ENCODE measurements at regions not wholly inside any gene's neighbourhood (a gene's known extent, or its start where the extent isn't known, plus 50 kb on each side); places are given as distances from the start of the nearest gene placed in this dataset.

- no peak for TF ChIP-seq TCF7L2 (IDR thresholded peaks at IDR 0.05; ENCODE audit: borderline replicate concordance, extremely low read depth, insufficient read depth, insufficient read length)
- no peak for TF ChIP-seq REST (IDR thresholded peaks at IDR 0.05; ENCODE audit: low read depth)
These were observed 278.9 kb downstream of the SAMD5 start for GRCh38 chr6:147787417-147787816.
